Breast epithelium (tissue), 3 donors: ENCODE measurements at regions not wholly inside any gene's neighbourhood (a gene's known extent, or its start where the extent isn't known, plus 50 kb on each side); places are given as distances from the start of the nearest gene placed in this dataset.

ENCODE experiments used
- POLR2A ChIP-seq: fragments of 450-650 bp; IDR thresholded peaks from one replicate; pipeline ENCODE4 v1.6.1; 2016; ENCODE audit warnings: antibody characterized with exemption, mild to moderate bottlenecking, moderate library complexity
- TF ChIP-seq, protein P1 (sequence below), 3 donors: fragments of 450-650 bp; IDR thresholded peaks; one replicate each; pipeline ENCODE4 v1.5.1; 2016 to 2017; ENCODE audit warnings: antibody characterized with exemption in 3 of 3, mild to moderate bottlenecking in 3 of 3, moderate library complexity in 3 of 3

GRCh38 chr11:69580529-69580928, 60.4 kb upstream of the CCND1 start:
- TF ChIP-seq, protein P1, sequence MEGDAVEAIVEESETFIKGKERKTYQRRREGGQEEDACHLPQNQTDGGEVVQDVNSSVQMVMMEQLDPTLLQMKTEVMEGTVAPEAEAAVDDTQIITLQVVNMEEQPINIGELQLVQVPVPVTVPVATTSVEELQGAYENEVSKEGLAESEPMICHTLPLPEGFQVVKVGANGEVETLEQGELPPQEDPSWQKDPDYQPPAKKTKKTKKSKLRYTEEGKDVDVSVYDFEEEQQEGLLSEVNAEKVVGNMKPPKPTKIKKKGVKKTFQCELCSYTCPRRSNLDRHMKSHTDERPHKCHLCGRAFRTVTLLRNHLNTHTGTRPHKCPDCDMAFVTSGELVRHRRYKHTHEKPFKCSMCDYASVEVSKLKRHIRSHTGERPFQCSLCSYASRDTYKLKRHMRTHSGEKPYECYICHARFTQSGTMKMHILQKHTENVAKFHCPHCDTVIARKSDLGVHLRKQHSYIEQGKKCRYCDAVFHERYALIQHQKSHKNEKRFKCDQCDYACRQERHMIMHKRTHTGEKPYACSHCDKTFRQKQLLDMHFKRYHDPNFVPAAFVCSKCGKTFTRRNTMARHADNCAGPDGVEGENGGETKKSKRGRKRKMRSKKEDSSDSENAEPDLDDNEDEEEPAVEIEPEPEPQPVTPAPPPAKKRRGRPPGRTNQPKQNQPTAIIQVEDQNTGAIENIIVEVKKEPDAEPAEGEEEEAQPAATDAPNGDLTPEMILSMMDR (IDR thresholded peaks at IDR 0.05) = no peak
- TF ChIP-seq POLR2A = no peak
